Aorta (tissue), 5 donors: ENCODE measurements at regions not wholly inside any gene's neighbourhood (a gene's known extent, or its start where the extent isn't known, plus 50 kb on each side); places are given as distances from the start of the nearest gene placed in this dataset.
"Not testable (repeated sequence)": the region's sequence is repeated elsewhere in the genome, so short reads cannot be mapped to it uniquely, and the experiment has no call there.

Experiments
- ATAC-seq: fragments of 200-7000 bp; cut with Tn5 transposase; one replicate; pipeline ENCODE4 v1.9.1; 2022; ENCODE audit warnings: moderate library complexity; ENCODE audit not compliant: low FRiP score
- DNase-seq, 2 donors: peaks; one replicate each; pipeline ENCODE4 v3.0.0-alpha.2; 2020
- H3K27ac ChIP-seq, 2 donors: one replicate each; pipeline ENCODE4 v1.5.1; 2013; ENCODE audit warnings: low read length in 2 of 2, mild to moderate bottlenecking in 2 of 2, moderate library complexity in 2 of 2, control low read depth in 1 of 2, inconsistent platforms in 1 of 2, low read depth in 1 of 2
- H3K27me3 ChIP-seq, 2 donors: one replicate each; pipeline ENCODE4 v1.6.1; 2013; ENCODE audit warnings: control low read depth in 1 of 2, low read length in 1 of 2, mild to moderate bottlenecking in 1 of 2, moderate library complexity in 1 of 2; ENCODE audit not compliant: insufficient read depth in 2 of 2, control insufficient read depth in 1 of 2
- H3K36me3 ChIP-seq, 2 donors: one replicate each; pipeline ENCODE4 v1.6.1; 2013; ENCODE audit warnings: control low read depth in 1 of 2, low read length in 1 of 2, mild to moderate bottlenecking in 1 of 2; ENCODE audit not compliant: insufficient read depth in 2 of 2, control insufficient read depth in 1 of 2
- H3K4me1 ChIP-seq, 2 donors: one replicate each; pipeline ENCODE4 v1.6.1; 2013; ENCODE audit warnings: low read length in 2 of 2, control low read depth in 1 of 2, mild to moderate bottlenecking in 1 of 2, moderate library complexity in 1 of 2; ENCODE audit not compliant: insufficient read depth in 2 of 2, control insufficient read depth in 1 of 2
- H3K4me3 ChIP-seq, 2 donors: one replicate each; pipeline ENCODE4 v1.5.1; 2013; ENCODE audit warnings: low read length in 2 of 2, control low read depth in 1 of 2, mild to moderate bottlenecking in 1 of 2
- H3K9me3 ChIP-seq: one replicate; pipeline ENCODE4 v1.6.1; 2013; ENCODE audit warnings: mild to moderate bottlenecking, low read length; ENCODE audit not compliant: control insufficient read depth
- WGBS, 2 donors: extraction: QIAGEN DNeasy Blood & Tissue Kit; methylation state at CpG; one replicate each; pipeline ENCODE4 v1.1.7; 2013; 5-methylcytosine and 5-hydroxymethylcytosine counted together
- intact Hi-C, 2 donors: fragments of 100-400 bp; cut with DNase I; formaldehyde crosslinking; loops; one replicate each; pipeline versions ENCODE4 v1.14.2 to v1.15.0; 2022
- donor health status: healthy with polysubstance abuse.
- donor health status: Bipolar disorder and iron deficiency.
- donor health status: DM: no; HTN: no; CAD: no.
- donor health status: DM: no; HTN: no; CAD: no.
- donor health status: DM: yes; HTN: yes; CAD: no.

GRCh38 chr1:143799568-143800187 is 172.1 kb downstream of the FAM72C start:
- ATAC-seq = peak; percentile 83
- WGBS, 2 donors = no CpG with 5 or more reads among the region's 22 CpGs

GRCh38 chr1:143796369-143796768 is 175.4 kb downstream of the FAM72C start:
- H3K36me3 ChIP-seq, H3K4me3 ChIP-seq, intact Hi-C loops: not testable (repeated sequence)

More at GRCh38 chr1:143799568-143800187, 172.1 kb downstream of the FAM72C start:
- H3K27me3 ChIP-seq, H3K36me3 ChIP-seq, DNase-seq, H3K27ac ChIP-seq, H3K9me3 ChIP-seq, H3K4me1 ChIP-seq, intact Hi-C loops, H3K4me3 ChIP-seq: not testable (repeated sequence)

GRCh38 chr1:143792047-143792937 is 179.5 kb downstream of the FAM72C start:
- intact Hi-C loops, H3K4me3 ChIP-seq, H3K4me1 ChIP-seq, DNase-seq, ATAC-seq, H3K27me3 ChIP-seq, H3K27ac ChIP-seq, H3K9me3 ChIP-seq, H3K36me3 ChIP-seq: not testable (repeated sequence)
- no CpG with 5 or more reads among the region's 57 CpGs for WGBS, 2 donors

More at GRCh38 chr1:143796369-143796768, 175.4 kb downstream of the FAM72C start:
- not testable (repeated sequence) for ATAC-seq, H3K4me1 ChIP-seq, H3K9me3 ChIP-seq, H3K27me3 ChIP-seq, H3K27ac ChIP-seq, DNase-seq
- WGBS, 2 donors = no CpG with 5 or more reads among the region's 3 CpGs

GRCh38 chr1:143786381-143786780 is 185.4 kb downstream of the FAM72C start:
- ATAC-seq, H3K4me3 ChIP-seq, H3K27ac ChIP-seq, H3K27me3 ChIP-seq, intact Hi-C loops, H3K9me3 ChIP-seq, DNase-seq, H3K36me3 ChIP-seq, H3K4me1 ChIP-seq: not testable (repeated sequence)
- no CpG with 5 or more reads among the region's 3 CpGs for WGBS, 2 donors

- 87% methylated on average over 2 of the region's 7 CpGs; no CpG with 5 or more reads in 1 of the 2 donors for WGBS, 2 donors
- H3K27me3 ChIP-seq, H3K4me1 ChIP-seq, intact Hi-C loops, ATAC-seq, H3K36me3 ChIP-seq, DNase-seq, H3K4me3 ChIP-seq, H3K27ac ChIP-seq, H3K9me3 ChIP-seq: not testable (repeated sequence)
These were observed 185.9 kb downstream of the FAM72C start for GRCh38 chr1:143785883-143786282.

GRCh38 chr1:143784239-143784882 is 187.4 kb downstream of the FAM72C start:
- DNase-seq, H3K9me3 ChIP-seq, ATAC-seq, H3K36me3 ChIP-seq, H3K27me3 ChIP-seq, H3K4me1 ChIP-seq, intact Hi-C loops, H3K4me3 ChIP-seq, H3K27ac ChIP-seq: not testable (repeated sequence)
- 93 to 95% methylated on average over 4 of the region's 11 CpGs for WGBS, 2 donors

- intact Hi-C loops, H3K36me3 ChIP-seq, DNase-seq, ATAC-seq, H3K4me3 ChIP-seq, H3K9me3 ChIP-seq, H3K27ac ChIP-seq, H3K27me3 ChIP-seq, H3K4me1 ChIP-seq: not testable (repeated sequence)
- no CpG with 5 or more reads among the region's 1 CpG for WGBS, 2 donors
These were observed 193.6 kb downstream of the FAM72C start for GRCh38 chr1:143778178-143778577.

GRCh38 chr1:143764831-143765230 is 207.0 kb downstream of the FAM72C start:
- H3K27me3 ChIP-seq, H3K36me3 ChIP-seq, H3K9me3 ChIP-seq, H3K4me1 ChIP-seq, DNase-seq, ATAC-seq, intact Hi-C loops, H3K4me3 ChIP-seq, H3K27ac ChIP-seq: not testable (repeated sequence)
- WGBS, 2 donors = 39 to 64% methylated on average over 1 to 2 of the region's 2 CpGs
